HCT116 (cell line): ENCODE measurements at regions not wholly inside any gene's neighbourhood (a gene's known extent, or its start where the extent isn't known, plus 50 kb on each side); places are given as distances from the start of the nearest gene placed in this dataset.

Source experiments
- ATAC-seq: fragments of 200-7000 bp; cut with Tn5 transposase; 2 replicates; pipeline ENCODE4 v1.9.1; 2020; ENCODE audit warnings: mild to moderate bottlenecking, moderate library complexity
- BruUV-seq: library from RNA; stranded (reverse); fragments of 400-500 nt; replicated peaks from 2 replicates; lab custom pipeline; 2021; lab: Mats Ljungman, UMichigan
- CTCF ChIA-PET: fragments of 300-600 bp; sonication (Branson Sonifier 250); formaldehyde crosslinking; loops from one replicate; lab custom pipeline; 2021; ENCODE audit warnings: antibody characterized with exemption; lab: Charles Lee
- POLR2A ChIA-PET: fragments of 300-600, 350-600 bp; sonication (Branson Sonifier 250); formaldehyde crosslinking; loops from one replicate; lab custom pipeline; 2021; ENCODE audit warnings: antibody characterized with exemption; lab: Charles Lee
- RAD21 ChIA-PET, 2 experiments: fragments of 300-600 bp; sonication (Branson Sonifier 250); formaldehyde crosslinking; loops; one replicate each; lab custom pipeline; 2023; ENCODE audit warnings: low total read pairs in 2 of 2; ENCODE audit not compliant: uncharacterized antibody in 2 of 2, unreplicated experiment in 2 of 2, low non-redundant PET in 1 of 2; lab: Charles Lee
- DNase-seq: peaks from one replicate; pipeline ENCODE4 v3.0.0-alpha.2; 2010; ENCODE audit warnings: low read depth, low spot score
- H2AFZ ChIP-seq: fragments of 200-600 bp; shearing (Covaris generic), sonication (generic); 2 replicates; pipeline ENCODE4 v1.6.1; 2017; ENCODE audit warnings: low read depth, mixed run types, mixed read lengths, antibody characterized with exemption, low read length; ENCODE audit not compliant: poor library complexity, severe bottlenecking
- H3K27ac ChIP-seq: 2 replicates; pipeline ENCODE4 v1.5.1; 2012; ENCODE audit warnings: low read depth, low read length
- H3K27me3 ChIP-seq: fragments of 200-600 bp; sonication (generic); 2 replicates; pipeline ENCODE4 v1.6.1; 2016; ENCODE audit warnings: mixed run types, low read length, mixed read lengths; ENCODE audit not compliant: insufficient read depth
- H3K36me3 ChIP-seq, 2 experiments: fragments of 200-500 bp in 1 of 2; fragments of 200-600 bp in 1 of 2; sonication (Bioruptor generic) in 1 of 2; sonication (generic) in 1 of 2; 2 replicates each; pipeline versions ENCODE4 v1.5.1 to v1.6.1; 2014 to 2016; ENCODE audit warnings: low read length in 2 of 2, inconsistent platforms in 1 of 2, mixed read lengths in 1 of 2, mixed run types in 1 of 2; ENCODE audit not compliant: insufficient read depth in 2 of 2, control insufficient read depth in 1 of 2
- H3K4me1 ChIP-seq, 2 experiments: fragments of 200-600 bp in 1 of 2; sonication (generic) in 1 of 2; 2 replicates each; pipeline versions ENCODE4 v1.5.1 to v1.6.1; 2012 to 2017; ENCODE audit warnings: low read length in 2 of 2, inconsistent platforms in 1 of 2, mild to moderate bottlenecking in 1 of 2, mixed read lengths in 1 of 2, mixed run types in 1 of 2, moderate library complexity in 1 of 2; ENCODE audit not compliant: insufficient read depth in 2 of 2, control insufficient read depth in 1 of 2
- H3K4me2 ChIP-seq: fragments of 200-600 bp; sonication (generic); 2 replicates; pipeline ENCODE4 v1.6.1; 2017; ENCODE audit warnings: mixed run types, low read length, mixed read lengths
- H3K4me3 ChIP-seq, 2 experiments: fragments of 200-600 bp in 1 of 2; sonication (generic) in 1 of 2; replicated peaks in 1 of 2; 2 replicates each; pipeline ENCODE4 v1.5.1; 2011 to 2016; ENCODE audit warnings: low read length in 2 of 2, control low read depth in 1 of 2, low read depth in 1 of 2, mild to moderate bottlenecking in 1 of 2, mixed read lengths in 1 of 2, mixed run types in 1 of 2
- H3K79me2 ChIP-seq: fragments of 200-600 bp; sonication (generic); 2 replicates; pipeline ENCODE4 v1.6.1; 2017; ENCODE audit warnings: mild to moderate bottlenecking, mixed run types, low read length, moderate library complexity, mixed read lengths; ENCODE audit not compliant: insufficient read depth
- H3K9ac ChIP-seq: fragments of 200-600 bp; sonication (generic); 2 replicates; pipeline ENCODE4 v1.6.1; 2016; ENCODE audit warnings: low read length, mixed read lengths
- H3K9me2 ChIP-seq: fragments of 200-600 bp; sonication (generic), shearing (Covaris generic); 2 replicates; pipeline ENCODE4 v1.6.1; 2017; ENCODE audit warnings: mixed run types, mild to moderate bottlenecking, moderate library complexity; ENCODE audit not compliant: insufficient read depth
- H3K9me3 ChIP-seq, 2 experiments: fragments of 200-500 bp in 1 of 2; fragments of 200-600 bp in 1 of 2; sonication (Bioruptor generic) in 1 of 2; sonication (generic) in 1 of 2; 2 replicates each; pipeline ENCODE4 v1.6.1; 2014 to 2017; ENCODE audit warnings: low read length in 2 of 2, mixed read lengths in 2 of 2, inconsistent platforms in 1 of 2, low read depth in 1 of 2, mild to moderate bottlenecking in 1 of 2, mixed run types in 1 of 2, moderate library complexity in 1 of 2; ENCODE audit not compliant: control insufficient read depth in 1 of 2, insufficient read depth in 1 of 2
- H4K20me1 ChIP-seq: fragments of 200-600 bp; sonication (generic), shearing (Covaris generic); 2 replicates; pipeline ENCODE4 v1.6.1; 2017; ENCODE audit warnings: mixed run types, mild to moderate bottlenecking, moderate library complexity; ENCODE audit not compliant: insufficient read depth
- CEBPB ChIP-seq: IDR thresholded peaks from 2 replicates; pipeline ENCODE4 v1.6.1; 2012; ENCODE audit warnings: low read depth
- EZH2phosphoT487 ChIP-seq: fragments of 200-600 bp; IDR thresholded peaks from 2 replicates; pipeline ENCODE4 v1.6.1; 2018; ENCODE audit warnings: antibody characterized with exemption, borderline replicate concordance
- JUND ChIP-seq: IDR thresholded peaks from 2 replicates; pipeline ENCODE4 v1.6.1; 2012
- POLR2A ChIP-seq: IDR thresholded peaks from 2 replicates; pipeline ENCODE4 v1.7.0; 2011; ENCODE audit warnings: borderline replicate concordance; ENCODE audit not compliant: insufficient read depth, insufficient read length; ENCODE audit errors: extremely low read depth
- RAD21 ChIP-seq: IDR thresholded peaks from 2 replicates; pipeline ENCODE4 v1.6.1; 2012; ENCODE audit warnings: low read depth, mild to moderate bottlenecking
- SIN3A ChIP-seq: IDR thresholded peaks from 2 replicates; pipeline ENCODE4 v1.6.1; 2012; ENCODE audit warnings: low read depth
- SP1 ChIP-seq: IDR thresholded peaks from 2 replicates; pipeline ENCODE4 v1.6.1; 2012; ENCODE audit warnings: low read depth
- ZFX ChIP-seq: fragments of 450-650 bp; IDR thresholded peaks from 2 replicates; pipeline ENCODE4 v1.6.1; 2017
- intact Hi-C: fragments of 100-400 bp; cut with micrococcal nuclease; formaldehyde crosslinking; loops from 2 replicates; pipeline ENCODE4 v1.10.0; 2022
- TF ChIP-seq, protein P1 (sequence below): IDR thresholded peaks from 2 replicates; pipeline ENCODE4 v1.6.1; 2012
- TF ChIP-seq, protein P2 (sequence below), 3 experiments: fragments of 200-600 bp in 1 of 3; sonication (generic) in 1 of 3; IDR thresholded peaks in 2 of 3; conservative IDR thresholded peaks in 1 of 3; 2 replicates each; pipeline ENCODE4 v1.5.1; 2012 to 2017; ENCODE audit warnings: low read depth in 2 of 3, low read length in 2 of 3, antibody characterized with exemption in 1 of 3, borderline replicate concordance in 1 of 3, control low read depth in 1 of 3, mild to moderate bottlenecking in 1 of 3, mixed read lengths in 1 of 3, mixed run types in 1 of 3, moderate library complexity in 1 of 3; ENCODE audit not compliant: insufficient read depth in 1 of 3
- TF ChIP-seq, protein P3 (sequence below): IDR thresholded peaks from 2 replicates; pipeline ENCODE4 v1.6.1; 2011; ENCODE audit warnings: mild to moderate bottlenecking, low read length, moderate library complexity; ENCODE audit not compliant: insufficient replicate concordance; ENCODE audit errors: extremely low read depth

DNA sequence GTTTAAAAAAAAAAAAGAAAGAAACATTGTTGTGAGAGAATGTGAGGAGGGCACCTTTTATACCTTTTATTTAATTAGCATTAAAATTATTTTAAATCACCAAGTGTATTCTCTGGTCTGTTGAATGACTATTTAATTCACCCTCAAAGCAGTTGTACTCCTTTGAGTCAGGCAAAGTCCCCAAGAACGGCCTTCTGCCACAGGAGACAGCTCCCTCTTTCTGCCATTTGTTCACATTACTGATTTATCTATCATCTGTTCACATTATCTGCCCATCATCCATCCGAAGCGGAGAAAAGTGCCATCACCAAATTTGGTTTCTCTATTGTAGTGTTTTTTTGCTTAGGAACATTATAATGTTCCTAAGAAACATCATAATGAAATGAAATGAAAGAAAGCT, 240.7 kb upstream of the DPP10 start:
- TF ChIP-seq SP1: no peak
- TF ChIP-seq, protein P1, sequence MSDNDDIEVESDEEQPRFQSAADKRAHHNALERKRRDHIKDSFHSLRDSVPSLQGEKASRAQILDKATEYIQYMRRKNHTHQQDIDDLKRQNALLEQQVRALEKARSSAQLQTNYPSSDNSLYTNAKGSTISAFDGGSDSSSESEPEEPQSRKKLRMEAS: no peak
- peak; percentile 28; the same call in 1 of the 2 replicates for TF ChIP-seq RAD21
- TF ChIP-seq, protein P2, sequence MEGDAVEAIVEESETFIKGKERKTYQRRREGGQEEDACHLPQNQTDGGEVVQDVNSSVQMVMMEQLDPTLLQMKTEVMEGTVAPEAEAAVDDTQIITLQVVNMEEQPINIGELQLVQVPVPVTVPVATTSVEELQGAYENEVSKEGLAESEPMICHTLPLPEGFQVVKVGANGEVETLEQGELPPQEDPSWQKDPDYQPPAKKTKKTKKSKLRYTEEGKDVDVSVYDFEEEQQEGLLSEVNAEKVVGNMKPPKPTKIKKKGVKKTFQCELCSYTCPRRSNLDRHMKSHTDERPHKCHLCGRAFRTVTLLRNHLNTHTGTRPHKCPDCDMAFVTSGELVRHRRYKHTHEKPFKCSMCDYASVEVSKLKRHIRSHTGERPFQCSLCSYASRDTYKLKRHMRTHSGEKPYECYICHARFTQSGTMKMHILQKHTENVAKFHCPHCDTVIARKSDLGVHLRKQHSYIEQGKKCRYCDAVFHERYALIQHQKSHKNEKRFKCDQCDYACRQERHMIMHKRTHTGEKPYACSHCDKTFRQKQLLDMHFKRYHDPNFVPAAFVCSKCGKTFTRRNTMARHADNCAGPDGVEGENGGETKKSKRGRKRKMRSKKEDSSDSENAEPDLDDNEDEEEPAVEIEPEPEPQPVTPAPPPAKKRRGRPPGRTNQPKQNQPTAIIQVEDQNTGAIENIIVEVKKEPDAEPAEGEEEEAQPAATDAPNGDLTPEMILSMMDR (IDR thresholded peaks at IDR 0.05 in 2 of 3, conservative IDR thresholded peaks at IDR 0.05 in 1 of 3; ENCODE audit: borderline replicate concordance in 1 of 3, insufficient read depth in 1 of 3, low read depth in 2 of 3, low read length in 2 of 3): 0 out of 6 replicates have a peak, but pooled peaks of 1 of the 3 experiments have one; percentile 7
- TF ChIP-seq, all 23 proteins: peak for 2
- Histone ChIP-seq H3K4me2 (no peak overlapping the region), H3K4me1 (no peaks in the 10 kb centered on the region), H3K9ac (no peak overlapping the region), H3K9me2 (no peaks in the 10 kb centered on the region), H3K27me3 (no peaks in the 10 kb centered on the region), H4K20me1 (no peaks in the 10 kb centered on the region), H3K9me3 (peaks cover 0 to 6% of the 10 kb centered on the region in 2 experiments; a peak in 1 of 4 replicates), H2AFZ (no peak overlapping the region), H3K4me3 (no peak overlapping the region), H3K36me3 (no peaks in the 10 kb centered on the region), H3K79me2 (no peaks in the 10 kb centered on the region), H3K27ac (no peak overlapping the region)
- RAD21 ChIA-PET: no interaction called here
- intact Hi-C loops: no loop called here
- ATAC-seq (no peak), DNase-seq (no peak)
- CTCF ChIA-PET: no interaction called here
- BruUV-seq: no TSS peak
- POLR2A ChIA-PET: no interaction called here

DNA sequence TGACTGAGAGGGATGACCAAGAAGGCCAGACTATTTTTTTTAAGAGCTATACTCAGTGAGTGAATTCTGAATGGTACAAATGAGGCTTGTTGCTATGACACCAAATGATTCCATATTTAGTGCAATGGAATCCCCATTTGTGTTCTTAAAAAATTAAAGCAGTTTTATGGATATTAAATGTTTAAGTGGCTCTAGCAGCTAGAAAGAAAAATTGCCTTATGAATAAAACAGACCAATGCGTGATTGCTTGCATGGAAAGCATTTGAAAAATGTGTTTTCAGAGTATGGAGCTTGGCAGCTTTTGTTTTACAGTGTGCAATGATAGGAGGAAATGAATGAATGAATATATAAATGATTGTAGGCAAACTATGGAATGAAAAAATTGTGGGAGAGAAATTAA, 238.8 kb upstream of the DPP10 start:
- no peaks in the 10 kb centered on the region for H4K20me1 ChIP-seq
- no peaks in the 10 kb centered on the region for H3K9me2 ChIP-seq
- H3K4me3 ChIP-seq: no peak overlapping the region
- H3K9ac ChIP-seq: no peak overlapping the region
- intact Hi-C loops: no loop called here
- BruUV-seq: no TSS peak
- H3K4me1 ChIP-seq: no peaks in the 10 kb centered on the region
- peaks cover 0 to 11% of the 10 kb centered on the region in 2 experiments; a peak in 1 of 4 replicates for H3K9me3 ChIP-seq
- CTCF ChIA-PET: no interaction called here
- POLR2A ChIA-PET: no interaction called here
- no peak overlapping the region for H3K4me2 ChIP-seq
- no peak overlapping the region for H3K27ac ChIP-seq
- no peaks in the 10 kb centered on the region for H3K36me3 ChIP-seq
- H2AFZ ChIP-seq: no peak overlapping the region
- TF ChIP-seq, protein P3, sequence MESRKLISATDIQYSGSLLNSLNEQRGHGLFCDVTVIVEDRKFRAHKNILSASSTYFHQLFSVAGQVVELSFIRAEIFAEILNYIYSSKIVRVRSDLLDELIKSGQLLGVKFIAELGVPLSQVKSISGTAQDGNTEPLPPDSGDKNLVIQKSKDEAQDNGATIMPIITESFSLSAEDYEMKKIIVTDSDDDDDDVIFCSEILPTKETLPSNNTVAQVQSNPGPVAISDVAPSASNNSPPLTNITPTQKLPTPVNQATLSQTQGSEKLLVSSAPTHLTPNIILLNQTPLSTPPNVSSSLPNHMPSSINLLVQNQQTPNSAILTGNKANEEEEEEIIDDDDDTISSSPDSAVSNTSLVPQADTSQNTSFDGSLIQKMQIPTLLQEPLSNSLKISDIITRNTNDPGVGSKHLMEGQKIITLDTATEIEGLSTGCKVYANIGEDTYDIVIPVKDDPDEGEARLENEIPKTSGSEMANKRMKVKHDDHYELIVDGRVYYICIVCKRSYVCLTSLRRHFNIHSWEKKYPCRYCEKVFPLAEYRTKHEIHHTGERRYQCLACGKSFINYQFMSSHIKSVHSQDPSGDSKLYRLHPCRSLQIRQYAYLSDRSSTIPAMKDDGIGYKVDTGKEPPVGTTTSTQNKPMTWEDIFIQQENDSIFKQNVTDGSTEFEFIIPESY: no peak
- TF ChIP-seq POLR2A: no peak
- no peak for TF ChIP-seq JUND
- no peak for TF ChIP-seq EZH2phosphoT487
- TF ChIP-seq SIN3A: no peak
- no peak for TF ChIP-seq CEBPB
- TF ChIP-seq ZFX: no peak
- DNase-seq (no peak), ATAC-seq (no peak)
- H3K27me3 ChIP-seq: no peaks in the 10 kb centered on the region
- no peaks in the 10 kb centered on the region for H3K79me2 ChIP-seq
- RAD21 ChIA-PET: no interaction called here
